Germinal center (tissue), 1 donor: ENCODE measurements at regions not wholly inside any gene's neighbourhood (a gene's known extent, or its start where the extent isn't known, plus 50 kb on each side); places are given as distances from the start of the nearest gene placed in this dataset.
"Not testable (repeated sequence)": the region's sequence is repeated elsewhere in the genome, so short reads cannot be mapped to it uniquely, and the experiment has no call there.

Experiments used
- DNase-seq: peaks from one replicate; pipeline ENCODE4 v3.0.0; 2012; ENCODE audit warnings: mixed read lengths, low spot score

DNA sequence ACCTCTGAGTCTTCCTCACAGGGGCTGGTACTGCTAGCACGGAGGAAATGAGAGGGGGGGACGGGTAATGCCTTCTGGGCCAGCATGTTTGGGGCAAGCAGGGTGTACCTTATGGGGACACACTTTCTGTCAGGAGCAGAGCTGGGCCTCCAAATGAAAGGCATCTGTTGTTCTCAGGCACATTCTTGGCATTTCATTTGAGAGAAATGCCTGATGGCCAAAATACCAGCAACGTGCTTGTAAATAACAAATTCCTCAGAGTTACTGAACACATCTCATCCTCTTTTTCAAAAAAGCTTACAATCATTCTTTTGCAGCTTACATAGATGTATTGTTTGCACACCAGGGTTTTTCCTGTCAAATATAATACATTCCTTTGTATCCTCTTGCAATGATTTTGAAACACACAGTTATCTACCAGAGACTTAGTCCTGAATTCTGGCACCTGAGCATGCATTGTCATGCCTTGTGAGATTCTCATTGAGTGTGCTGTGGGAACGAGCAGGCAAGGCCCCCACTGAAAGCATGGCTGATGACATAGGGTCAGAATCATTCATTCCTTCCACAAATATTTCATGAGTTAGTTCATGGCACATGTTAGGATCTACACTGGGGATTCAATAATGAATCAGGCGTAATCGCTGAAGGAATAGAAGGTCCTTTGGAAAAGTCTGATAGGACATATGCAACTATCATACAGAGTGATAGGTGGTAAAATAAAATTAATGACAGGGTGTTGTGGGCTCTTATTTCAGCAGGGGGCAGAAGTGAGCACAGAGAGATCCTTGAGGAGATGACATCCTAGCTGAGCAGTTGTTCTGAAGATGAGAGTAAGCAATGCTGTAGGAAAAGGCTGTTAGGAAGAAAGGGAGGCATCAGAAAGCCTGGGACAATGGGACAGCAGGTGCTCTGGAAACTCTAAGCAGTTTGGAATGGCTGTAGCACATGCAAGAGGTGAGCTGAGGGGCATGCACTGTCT is 260.9 kb upstream of the TUT7 start:
- no peak for DNase-seq

DNA sequence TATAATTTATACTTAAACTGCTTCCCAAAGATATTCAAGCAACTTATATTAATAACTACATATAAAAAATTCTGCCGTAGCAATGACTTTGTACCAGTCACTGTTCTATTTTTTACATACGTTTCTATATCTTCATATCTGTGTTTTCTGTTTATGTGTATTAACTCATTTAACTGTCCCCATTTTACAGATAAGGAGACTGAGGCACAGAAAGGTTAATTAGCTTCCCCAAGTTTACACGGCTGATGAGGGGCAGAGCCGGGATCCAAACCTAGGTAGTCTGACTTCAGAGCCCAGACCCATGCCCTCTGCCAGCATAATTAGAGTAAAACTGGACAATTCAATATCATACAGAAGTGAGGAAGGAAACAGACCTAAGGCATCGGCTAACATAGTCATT is 259.7 kb upstream of the TUT7 start:
- DNase-seq, result no peak

DNA sequence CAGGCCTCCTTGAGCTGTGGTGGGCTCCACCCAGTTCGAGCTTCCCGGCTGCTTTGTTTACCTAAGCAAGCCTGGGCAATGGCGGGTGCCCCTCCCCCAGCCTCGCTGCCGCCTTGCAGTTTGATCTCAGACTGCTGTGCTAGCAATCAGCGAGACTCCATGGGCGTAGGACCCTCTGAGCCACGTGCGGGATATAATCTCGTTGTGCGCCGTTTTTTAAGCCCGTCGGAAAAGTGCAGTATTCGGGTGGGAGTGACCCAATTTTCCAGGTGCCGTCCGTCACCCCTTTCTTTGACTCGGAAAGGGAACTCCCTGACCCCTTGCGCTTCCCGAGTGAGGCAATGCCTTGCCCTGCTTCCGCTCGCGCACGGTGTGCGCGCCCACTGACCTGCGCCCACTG is 257.3 kb upstream of the TUT7 start:
- DNase-seq, result not testable (repeated sequence)

DNA sequence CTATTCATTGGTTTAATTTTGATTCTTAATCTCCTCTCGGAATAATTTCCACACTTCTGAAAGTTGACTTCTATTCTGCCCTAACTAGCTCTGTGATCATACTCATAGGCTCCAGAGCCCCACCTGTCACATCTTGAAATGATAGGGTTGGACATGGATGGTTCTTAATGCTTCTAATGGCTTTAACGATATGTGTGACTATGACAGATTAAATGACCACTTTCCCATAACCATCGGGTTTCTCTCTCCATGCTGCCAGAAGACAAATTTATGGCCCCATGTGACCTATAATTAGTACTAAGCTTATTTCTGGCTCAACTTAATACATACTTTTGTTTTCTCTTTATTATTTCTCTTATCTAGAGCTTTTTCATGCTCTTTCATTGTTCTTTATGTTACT is 251.1 kb upstream of the TUT7 start:
- DNase-seq, result no peak

DNA sequence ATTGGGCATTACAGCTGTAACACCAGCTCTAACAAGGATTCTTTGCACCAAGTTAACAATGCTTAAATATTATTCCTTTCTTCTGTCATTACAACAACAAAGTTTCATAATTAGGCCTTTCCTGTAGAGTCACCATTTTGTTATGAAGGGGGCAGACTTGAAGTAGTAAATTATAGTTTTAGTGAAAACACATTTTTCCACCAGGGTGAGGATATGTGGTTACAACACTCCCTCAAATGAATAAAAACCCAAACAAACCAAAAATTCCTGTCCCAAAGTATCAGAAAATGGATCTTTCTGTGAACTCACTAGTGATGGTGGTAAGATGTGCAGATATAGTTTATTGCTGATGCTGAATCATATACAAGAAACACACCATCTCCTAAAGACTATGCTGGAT is 250.5 kb upstream of the TUT7 start:
- no peak for DNase-seq

DNA sequence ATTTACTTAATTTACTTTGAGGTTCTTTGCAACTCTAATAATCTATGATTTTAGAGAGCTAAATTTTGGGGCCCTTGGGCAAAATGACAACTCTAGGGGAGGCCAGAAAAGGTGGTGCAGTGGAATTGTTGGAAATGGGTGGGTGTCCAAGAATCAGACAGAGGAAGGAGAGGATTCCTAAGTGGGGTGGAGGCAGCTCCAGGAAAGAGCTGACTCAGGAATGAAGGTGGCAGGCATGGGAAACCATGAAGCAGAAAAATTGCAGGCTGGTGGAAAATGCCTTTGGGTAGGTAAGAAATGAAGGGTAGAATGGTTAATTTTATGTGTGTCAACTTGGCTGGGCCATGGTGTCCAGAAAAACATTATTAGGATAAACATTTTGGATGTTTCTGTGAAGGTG is 248.5 kb upstream of the TUT7 start:
- DNase-seq, result no peak

DNA sequence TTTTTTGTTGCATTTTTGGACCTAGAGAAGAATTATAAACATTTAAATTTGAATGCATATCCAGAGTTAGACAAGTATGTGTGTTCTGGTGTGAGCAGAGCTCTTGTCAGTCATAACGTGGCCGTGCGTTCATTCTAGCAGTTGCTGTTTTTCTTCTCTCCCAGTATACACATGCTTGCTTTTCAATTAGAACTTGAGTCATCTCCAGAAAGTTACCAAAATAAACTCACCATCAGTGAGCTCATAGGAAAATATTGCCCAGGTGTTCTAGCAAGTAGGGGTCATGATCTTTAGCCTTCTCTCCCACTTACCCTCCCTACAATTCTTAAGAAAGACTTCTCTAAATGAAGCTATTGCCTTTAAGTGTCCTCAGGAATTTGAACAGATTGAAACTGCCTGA is 247.5 kb upstream of the TUT7 start:
- no peak for DNase-seq

DNA sequence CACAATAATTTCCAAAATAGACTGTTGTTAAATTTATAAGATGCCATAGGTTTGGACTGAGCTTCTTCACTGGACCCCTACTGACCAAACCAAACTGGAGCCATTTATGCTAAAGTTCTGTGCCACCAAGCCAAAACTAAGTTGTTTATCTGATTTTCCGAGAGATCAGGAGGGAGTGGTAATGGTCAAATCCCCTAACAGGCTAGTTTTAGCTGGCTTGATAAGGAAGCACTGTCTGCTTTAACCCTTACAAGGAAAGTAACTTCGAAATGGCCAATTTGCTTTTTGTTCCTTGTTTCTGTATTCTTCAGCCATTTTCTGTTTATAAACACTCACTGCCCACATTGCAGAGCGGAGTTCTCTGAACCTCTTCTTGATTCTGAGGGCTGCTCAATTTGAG is 246.8 kb upstream of the TUT7 start:
- DNase-seq, result no peak

DNA sequence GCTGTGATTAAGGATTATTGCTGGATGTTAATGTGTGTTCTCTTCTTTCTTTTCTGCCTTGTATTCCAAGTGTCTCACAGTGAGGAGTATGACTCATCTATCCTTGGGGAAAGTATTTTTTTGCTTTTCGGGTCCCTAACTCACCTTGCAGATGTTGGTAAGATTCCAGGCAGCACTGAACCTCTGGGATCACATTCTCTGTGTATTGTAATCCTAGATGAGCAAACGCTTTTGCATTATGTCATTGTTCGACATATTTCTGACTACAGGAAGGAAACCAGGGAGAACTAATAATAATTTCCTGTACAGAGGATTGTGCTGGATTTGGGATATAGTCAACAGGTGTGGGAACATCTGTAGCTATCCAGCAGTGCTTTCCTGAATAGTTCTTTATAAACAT is 246.1 kb upstream of the TUT7 start:
- no peak for DNase-seq

DNA sequence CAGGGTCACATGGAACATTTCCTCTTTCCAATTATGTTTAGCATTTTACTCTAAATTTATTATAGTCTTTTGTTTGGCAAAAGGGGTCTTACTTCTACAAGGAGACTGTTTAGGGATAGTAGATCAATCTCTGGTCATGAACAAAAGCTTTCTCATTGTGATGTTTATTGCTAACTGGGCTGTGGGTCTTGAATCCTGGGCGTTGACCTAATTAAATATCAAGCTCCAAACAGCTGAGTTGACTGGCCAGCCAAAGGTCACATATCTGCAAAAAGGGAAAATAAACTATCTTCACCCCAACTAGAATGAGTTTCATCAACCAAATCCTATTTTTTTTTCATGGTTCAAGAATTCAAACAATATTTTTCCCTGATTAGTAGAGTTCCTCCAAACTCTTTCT is 245.4 kb upstream of the TUT7 start:
- no peak for DNase-seq

DNA sequence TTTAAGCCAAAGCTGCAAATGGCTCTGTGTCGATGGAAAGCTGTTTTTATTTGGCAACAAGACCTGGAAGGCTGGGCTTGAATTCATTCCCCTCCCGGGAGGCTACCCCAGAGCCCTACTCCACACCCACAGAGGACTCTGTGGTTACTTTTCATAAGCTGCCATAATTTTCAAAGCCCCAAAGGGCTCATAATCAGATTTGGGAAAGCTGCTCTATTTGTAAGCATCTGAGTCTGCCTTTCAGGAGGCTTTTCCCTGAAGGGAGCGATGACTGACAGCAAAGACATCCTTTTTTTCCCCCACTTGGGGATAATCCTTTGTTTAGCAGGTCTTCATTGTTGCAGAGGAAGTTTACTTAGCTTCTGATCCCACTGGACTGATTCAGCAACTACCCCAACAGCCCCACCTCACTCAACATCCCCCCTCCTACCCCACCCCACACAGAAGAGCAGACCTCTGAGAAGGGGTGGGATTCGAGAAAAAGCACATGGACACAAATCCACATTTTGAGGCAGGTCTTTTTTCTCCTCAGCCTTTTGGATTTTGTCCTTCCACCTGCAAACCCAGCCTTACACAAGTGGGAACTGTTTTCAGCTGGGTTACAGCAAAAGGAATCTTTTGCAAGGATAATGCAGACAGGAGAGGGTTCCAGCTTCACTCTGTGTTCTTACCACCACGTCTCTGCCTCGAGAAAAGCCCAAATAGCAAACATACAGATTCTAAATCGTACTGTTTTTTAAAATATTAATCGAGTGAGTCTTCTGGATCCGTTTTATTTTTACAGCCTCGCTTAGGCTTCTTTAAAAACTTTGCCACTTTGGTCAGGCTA is 244.4 kb upstream of the TUT7 start:
- DNase-seq, result no peak

DNA sequence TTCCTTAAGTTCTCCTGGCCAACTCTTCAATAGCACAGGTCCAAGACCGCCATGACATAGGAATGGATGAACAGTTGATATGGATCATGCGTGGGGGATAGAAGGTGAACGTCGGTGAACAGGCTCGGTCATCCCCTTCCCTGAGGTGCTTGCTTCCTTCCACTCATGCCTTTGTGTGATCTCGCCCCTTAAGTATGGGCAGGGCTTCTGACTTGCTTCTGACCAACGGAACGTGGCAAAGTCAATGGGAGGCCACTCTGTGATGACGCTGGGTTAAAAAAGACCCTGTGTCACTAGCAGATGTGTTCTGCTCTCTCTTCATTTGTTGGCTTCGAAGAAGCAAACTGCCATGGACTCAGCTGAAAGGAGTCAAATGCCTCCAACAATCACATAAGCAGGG is 240.5 kb upstream of the TUT7 start:
- DNase-seq, result no peak

DNA sequence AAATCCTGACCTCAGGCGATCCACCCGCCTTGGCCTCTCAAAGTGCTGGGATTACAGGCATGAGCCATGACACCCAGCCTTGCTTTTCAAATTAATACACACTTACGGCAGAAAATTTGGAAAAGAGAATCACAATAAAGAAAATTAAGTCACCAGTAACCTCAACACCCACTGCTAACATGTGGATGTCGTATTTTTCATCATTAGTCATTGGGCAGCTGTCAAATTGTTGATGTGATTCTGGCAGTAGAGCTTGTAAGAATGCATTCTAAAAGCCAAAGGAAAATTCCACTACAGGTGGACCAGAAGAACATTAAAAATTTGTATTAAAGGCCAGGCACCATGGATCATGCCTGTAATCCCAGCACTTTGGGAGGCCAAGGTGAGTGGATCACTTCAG is 237.3 kb upstream of the TUT7 start:
- no peak for DNase-seq

DNA sequence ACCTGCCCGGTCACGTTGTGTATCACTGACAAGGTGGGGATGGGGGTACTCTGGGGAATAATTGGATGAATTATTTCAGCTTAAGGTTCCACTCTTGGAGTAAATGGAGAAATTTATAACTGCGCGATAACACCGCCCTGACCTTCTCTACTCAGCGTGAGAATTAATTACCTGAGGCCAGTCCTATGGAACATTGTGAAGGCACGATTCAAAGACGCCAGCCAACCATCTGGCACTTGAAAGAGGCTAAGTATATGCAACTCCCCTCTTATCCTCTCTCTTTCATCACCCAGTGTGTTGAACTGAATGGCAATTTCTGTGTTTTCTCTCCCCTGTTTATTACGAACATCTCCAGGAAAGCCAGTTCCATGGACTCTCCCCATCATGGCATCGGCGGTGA is 235.5 kb upstream of the TUT7 start:
- no peak for DNase-seq

DNA sequence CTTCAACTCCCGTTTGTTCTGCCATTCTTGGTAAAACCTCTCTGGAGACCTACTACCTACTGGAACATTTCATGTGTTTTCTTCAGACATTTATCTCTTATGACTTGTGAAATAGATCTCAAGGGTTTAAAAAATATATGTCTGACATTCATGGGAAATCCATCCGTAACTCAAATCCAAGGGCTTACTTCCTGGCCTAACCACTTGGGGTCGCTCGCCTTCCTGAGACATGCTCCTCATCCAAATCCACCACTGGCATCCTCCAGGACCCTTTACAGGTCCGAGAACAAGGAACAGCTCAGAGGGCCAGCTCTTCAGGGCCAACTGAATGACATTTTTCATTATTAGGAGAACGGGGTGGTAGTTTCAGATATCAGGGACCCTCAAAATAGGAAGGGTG is 235.1 kb upstream of the TUT7 start:
- no peak for DNase-seq

DNA sequence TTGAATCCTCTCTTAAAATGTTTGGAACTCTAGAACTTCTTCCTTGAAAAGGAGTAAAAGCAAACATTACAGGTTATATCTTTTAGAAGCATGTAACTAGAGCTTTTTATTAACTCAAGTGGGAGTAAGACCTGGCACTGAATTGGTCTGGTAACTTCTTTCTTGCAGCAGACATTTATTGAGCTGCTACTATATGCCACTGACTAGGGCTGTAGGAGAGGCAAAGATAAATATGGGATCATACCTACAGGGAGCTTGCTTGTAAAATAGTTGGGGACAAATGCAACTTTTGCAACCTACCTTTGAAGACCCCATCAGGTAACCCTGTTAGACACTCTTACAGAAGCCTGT is 231.9 kb upstream of the TUT7 start:
- no peak for DNase-seq

DNA sequence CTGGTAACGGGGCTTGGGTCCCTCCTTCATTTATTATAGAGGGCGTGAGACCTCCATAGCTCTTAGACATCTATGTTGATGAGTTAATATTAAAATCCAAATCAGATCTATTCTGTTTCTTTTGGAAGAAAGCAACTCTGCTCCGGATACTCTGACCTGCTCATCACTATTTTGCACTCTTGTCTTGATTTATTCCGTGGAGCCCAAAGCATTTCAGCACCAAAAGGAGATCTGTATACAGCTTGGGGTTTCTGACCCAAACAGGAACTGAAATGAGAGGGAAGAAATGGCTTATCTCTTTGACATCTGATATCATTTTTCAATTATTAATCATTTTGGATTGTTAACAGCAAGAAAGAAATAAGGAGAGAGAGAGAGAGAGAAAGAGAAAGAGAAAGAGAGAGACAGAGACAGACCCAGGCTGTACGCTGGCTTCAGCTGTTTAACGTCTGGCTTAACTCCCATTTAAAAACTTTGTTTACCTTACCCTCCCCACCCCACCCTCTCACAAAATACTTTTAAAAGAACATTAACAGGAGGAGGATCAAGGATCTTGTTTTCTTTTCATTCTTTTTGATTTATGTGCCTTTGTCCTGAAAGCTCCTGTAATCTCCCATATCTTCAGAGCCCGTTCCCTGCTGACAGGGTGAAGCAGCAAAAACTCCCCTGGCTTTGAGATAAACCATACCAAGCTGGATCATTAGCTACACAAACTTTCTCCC is 231.4 kb upstream of the TUT7 start:
- DNase-seq, result no peak

DNA sequence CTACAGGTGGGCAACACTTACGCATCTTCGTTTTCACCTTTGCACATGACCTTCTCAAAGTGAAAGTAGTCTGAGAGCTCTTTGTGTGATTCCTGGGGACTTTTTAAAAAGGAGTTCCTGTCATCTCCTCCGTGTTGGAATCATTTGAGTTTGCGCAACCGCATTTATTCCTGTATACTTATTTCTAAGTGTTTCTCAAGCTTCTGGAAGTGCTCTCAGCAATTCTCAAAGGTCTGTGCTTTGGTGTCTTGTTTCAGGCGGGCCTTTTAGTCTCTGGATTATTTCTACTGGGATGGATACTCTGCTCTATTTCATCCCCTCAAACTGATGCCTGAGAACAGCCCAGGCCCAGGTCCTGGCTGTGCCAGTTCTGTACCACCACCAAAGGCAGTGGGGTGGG is 226.5 kb upstream of the TUT7 start:
- DNase-seq, result no peak

DNA sequence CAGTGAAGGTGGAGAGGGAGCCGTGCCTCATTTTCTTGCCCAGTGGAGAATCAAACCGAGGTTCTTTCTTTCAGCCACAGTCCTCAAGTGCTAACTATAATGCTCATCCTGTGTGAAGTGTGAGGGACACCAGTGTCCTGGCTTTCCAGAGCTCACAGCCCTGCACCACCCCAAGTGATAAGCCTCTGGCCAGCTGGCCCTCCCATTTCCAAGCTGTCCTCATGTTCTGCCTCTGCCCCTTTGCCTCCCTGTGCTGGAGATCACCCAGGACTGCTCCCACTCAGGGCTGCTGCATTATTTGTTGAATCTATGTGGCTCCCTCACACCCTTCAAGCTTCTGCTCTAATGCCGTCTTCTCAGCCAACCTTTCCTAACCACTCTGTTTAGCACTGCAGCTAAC is 224.5 kb upstream of the TUT7 start:
- DNase-seq, result no peak

DNA sequence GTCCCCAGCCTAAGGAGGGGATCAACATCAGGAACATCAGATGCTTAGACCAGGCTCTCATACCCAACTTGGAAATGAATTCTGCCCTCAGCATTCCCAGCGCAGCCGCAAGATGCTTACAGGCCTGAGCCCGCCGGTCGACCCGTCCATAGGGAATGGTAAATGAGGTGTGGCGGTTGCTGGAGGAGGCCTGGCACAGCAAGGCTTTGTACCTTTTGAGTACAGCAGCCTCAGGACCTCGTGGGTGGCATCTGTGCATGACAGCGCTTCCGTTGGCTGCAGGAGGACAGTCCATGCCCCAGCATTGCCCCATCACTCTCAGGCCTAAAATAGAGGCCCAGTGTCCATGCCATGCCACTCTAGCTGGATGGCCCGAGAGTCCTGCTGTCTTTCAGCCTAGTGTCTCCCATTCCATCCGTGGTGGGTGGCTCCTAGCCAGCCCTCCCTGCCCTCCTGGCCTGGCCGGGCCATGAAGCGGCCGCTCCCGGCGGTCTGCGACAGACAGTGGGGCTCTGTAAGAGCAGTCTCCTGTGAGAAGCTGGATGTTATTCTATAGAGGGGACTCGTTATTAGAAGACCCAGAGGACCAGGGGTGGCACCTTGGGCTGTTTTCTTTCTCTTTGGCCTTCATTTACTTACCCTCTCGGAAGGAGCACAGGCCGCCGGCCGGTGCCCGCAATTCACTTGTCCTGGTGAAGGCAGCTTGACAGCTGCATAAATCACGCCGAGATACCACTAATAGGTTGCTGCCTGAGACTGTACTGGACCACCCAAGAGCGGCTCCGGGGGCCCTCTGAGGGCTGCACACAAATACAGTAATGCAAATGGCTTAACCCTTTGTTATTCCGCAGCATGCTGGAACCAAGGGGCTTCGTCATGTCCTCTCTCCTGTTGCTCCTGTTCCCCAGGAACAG is 223.5 kb upstream of the TUT7 start:
- DNase-seq, result no peak

DNA sequence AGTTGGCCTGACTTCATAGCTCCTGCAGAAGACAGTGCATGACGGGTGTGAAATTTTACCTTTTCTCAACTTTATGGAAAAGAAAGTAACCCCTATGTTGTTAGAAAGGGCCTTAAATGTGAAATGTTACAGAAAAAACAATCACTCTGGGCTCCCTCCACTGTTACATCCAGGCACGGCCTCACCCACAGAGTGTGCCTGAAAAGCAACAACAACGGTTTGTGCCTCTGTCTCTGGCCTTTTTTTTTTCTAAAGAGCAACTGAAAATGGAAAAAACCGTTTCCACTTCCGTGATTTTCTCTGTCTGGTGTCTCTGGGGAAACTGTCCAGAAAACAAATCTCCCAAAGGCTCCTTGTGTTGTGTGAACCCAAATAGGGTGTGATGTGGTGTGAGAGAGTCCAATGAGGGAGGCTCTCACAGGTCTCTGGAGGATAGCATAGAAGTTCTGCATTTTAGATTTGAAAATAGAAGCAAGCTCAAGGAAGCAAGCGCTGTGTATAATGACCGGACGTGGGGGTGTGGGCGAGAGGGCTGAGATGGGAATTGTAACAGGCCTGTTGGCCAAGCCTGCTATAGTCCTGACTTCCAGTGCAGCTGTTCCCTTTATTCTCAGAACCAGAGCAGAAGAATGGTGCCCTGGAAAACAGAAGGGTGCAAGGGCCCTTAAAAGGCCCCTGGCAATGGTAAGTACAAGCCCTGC is 221.8 kb upstream of the TUT7 start:
- no peak for DNase-seq
